GM19043 (cell line): ENCODE measurements at regions not wholly inside any gene's neighbourhood (a gene's known extent, or its start where the extent isn't known, plus 50 kb on each side); places are given as distances from the start of the nearest gene placed in this dataset.

ENCODE experiments used
- ATAC-seq: cut with Tn5 transposase; IDR thresholded peaks from one replicate; pipeline ENCODE4 v1.9.1; 2021; ENCODE audit warnings: low read depth; ENCODE audit not compliant: unreplicated experiment

DNA sequence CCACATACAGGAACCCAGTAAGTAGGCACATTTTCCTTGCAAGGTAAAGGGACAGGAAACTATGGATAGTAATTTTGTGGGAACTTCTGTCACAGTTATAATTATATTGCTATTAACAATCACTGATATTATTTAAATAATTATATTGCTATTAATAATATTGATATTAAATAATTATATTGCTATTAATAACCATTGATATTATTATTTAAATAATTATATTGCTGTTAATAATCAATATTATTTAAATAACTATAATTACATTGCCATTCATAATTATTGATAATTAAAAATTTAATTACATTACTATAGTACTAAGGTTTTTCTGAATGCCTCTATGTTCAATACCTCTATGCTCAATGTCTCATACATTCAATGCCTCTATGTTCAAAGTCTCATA, 385.6 kb upstream of the SGCD start:
- no peak for ATAC-seq

DNA sequence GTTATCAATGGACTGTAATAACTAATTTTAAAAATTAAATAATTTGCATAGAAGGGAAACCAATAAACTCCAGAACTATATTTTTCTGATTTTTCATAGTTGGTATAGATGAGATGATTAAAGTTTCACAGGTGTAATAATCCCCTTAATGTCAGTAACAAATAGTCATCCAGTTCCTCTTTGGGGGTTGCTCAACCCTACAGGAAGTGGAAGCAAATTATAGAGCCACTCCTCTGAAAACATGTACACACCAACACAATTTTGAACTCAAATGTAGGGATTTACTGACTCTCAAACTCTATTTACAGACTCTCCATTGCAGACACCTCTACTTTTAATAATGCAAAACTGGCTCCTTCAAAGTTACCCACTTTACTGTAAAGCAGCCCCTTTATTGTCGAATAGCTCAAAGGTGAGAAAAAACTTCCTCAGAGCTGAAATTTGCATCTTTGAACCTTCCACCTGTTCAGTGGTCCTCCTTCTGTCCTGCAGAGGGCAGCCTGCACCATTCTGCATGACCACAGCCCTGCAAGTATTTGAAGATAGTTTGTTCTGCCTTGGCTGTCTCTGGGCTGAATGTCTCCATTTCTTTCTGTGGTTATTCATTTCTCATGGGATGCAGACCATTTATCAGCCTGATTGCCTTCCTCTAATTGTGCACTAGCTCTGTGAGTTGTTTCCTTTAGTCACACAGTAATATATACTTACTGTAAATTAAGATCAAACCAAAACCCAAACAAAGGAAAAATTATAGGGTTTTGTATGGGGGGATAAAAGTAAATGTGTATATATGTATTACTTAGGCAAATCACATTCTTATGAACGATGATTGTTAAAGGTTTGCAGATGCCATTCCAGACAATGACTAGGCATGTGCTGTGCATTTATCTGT, 383.2 kb upstream of the SGCD start:
- peak; percentile 89 for ATAC-seq

DNA sequence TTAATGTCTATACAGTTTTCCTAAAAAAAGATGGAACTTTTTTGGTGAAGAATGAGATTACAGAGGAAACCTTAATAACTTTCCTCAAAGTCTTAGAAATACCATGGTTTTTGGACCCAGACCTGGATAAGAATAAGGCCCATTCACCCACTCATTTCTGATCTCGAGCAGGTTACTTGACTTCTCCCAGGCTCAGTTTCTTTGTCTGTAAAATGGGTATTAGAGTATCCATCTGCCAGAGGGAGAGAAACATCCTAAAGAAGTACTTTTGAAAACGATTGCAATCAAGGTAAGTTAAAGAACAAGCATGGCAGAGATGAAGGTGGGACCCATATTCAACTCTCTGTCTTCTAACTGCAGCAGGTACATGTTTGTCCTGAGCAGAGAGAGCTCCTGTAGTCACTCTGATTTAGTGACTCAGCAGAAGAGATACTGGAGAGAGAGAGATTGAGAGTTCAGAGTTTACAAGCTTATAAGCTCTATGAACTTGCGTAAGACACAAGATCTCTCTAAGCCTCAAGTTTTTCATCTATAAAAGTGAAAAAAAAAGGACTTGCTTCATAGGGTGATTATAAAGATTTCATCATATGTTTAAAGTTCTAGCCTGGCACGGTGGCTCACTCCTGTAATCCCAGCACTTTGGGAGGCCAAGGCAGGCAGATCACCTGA, 379.4 kb upstream of the SGCD start:
- no peak for ATAC-seq

DNA sequence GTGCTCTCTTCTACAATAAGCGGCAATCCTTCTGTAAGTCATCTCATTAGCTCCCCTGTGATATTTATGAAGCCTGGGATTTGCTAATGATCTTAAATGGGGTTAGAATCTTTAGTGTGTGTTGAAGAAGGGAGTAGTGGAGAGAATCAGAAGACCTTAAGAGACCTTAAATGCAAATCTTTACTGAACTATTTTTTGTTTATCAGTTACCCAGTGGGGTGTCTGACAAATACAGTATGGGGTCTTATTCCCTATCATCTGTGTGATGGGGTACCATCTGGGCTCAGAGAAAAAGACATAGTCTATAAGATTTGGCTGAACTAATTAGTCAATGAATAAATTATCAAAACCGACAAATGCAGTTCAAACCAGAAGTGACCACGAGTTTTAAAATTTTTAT, 378.4 kb upstream of the SGCD start:
- ATAC-seq = no peak

DNA sequence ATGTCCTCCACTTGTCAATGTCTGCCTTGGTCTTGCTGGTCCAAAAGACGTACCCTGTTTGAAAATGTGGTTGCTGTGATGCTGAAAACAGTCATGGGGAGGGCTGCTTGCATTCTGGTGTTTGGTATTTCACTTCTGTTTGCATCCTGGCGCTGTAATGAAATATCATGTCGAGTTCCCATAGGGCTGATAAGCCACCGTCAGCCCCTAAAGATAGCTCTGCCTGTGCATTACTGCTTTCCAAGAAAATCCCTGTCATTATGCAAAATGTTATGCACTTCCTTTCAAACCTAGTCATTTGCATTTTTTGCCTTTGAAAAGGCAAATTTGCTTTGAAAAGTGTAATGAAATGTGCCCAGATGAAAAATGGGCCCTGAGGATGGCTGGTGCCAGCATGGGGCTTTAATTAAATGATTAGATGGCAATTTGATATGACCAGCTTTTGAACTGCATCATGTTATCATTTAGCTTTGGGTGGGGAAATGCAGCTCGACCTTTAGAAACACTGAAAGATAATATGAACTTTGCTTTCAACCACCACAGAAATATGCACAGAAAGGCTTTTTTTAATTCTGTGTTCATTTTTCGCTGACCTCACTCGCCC, 374.4 kb upstream of the SGCD start:
- ATAC-seq = no peak

DNA sequence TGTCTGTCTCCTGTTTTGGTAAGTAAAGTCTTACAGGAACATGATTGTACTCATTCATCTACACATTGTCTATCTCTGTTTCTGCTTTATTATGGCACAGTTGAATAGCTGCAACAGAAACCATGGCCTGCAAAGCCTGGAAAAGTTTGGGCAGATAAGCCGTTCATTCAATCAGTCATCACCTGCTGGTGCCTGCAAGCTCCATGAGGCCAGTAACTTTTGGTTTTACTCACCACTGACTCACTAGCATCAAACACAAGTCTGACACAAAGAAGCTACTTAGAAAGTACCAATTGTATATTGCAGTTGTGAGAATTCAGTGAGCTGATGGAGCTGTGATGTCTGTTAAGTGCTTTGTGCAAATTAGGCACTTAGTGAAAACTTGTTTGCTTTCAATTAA, 373.6 kb upstream of the SGCD start:
- no peak for ATAC-seq

DNA sequence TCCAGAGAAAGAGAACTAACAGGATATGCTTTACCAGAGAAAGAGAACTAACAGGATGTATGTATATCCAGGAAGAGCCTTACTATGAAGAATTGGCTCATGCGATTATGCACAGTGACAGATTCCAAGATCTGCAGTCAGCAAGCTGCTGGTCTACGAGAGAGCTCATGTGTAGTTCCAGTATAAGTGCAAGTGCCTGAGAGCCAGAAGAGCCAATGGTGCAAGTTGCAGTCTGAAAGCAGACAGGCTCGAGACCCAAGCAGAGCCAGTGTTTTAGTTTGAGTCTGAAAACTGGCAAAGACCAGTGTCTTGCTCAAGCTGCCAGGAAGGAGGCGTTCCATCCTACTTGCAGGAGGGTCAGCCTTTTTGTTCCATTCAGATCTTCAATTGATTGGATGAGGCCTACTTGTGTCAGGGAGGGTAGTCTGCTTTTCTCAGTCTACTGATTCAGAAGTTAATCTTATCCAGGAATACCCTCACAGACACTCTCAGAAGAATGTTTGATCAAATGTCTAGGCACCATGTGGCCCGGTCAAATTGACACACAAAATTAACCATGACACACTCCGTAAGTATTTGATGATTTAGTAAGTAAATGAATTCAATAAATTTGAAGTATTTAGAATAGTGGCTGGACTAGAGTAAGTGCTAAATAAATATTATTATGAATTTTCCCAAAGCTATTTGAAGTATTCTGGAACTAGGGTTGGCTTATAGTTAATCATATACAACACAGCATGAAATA, 372.1 kb upstream of the SGCD start:
- ATAC-seq = no peak

DNA sequence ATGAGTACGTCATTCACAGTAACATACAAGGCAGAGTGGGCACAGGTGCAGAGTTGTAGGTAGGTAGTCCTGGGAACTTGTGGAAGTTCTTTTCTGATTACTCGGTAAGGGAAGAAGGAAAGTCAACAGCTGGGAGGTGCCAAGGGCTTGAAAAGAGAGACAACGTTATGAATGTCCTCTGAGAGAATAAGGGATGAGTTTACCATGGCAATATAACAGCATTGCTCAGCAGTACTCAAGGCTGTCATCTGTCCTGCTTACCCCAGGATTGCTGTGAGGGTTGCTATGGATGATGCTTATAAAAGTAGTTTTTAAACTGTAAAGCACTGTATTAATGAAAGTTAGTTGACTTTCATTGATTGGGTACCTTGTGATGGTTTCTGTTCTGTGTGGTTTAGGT, 369.1 kb upstream of the SGCD start:
- ATAC-seq = no peak

DNA sequence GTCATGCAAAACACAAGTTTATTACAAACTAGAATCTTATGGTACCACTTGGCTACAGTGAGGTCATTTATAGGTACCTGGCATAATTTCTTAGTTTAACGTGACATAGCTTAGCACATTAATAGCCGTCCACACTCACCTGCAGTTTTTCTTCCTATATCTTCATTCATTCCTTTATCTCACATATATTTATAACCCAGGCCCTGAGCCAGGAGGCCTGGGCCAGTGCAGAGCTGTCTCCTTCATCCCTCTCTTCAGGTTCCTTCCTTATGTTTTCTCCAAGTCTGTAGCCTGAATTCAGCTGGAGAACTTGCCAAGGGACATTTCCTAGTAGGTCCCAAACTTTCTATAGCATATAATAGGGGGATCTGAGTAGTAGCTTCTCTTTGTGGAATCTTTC, 367.9 kb upstream of the SGCD start:
- no peak for ATAC-seq

DNA sequence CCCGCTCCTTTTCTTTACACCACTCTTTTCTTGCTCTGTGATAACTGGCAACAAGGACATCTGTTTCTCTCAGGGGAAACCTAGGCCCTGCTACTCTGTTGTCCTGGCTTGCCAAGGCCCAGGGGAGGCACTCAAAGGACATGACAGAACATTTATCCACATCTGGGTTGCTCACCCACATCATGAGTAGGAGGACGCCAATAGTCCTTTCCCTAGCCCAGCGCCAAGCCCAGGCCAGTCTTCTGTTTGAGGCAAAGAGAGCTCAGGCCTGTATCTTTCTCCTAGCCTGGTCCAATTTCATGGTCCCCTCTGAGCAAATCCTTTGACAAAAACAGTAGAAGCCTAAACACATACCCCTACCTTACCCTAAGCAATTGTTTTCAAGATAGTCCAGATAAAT, 366.8 kb upstream of the SGCD start:
- ATAC-seq = no peak

DNA sequence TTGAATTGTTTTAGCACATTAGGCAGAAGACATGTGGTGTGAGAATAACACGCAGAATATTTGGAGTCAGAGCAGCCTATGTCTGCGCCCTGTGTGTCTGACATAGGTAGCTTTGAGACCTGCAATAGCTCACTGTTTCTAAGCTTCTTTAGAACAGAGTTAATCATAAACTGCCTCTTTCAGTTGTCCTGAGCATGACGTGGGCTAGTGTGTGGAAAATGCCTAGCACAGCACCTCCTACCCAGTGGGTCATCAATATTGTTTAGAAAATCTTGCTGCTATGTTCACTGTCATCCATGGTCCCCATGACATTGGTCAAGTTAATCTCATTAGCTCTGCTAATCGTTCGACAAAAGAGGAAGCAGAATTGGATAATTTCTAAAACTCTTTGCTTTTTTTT, 357.4 kb upstream of the SGCD start:
- no peak for ATAC-seq

DNA sequence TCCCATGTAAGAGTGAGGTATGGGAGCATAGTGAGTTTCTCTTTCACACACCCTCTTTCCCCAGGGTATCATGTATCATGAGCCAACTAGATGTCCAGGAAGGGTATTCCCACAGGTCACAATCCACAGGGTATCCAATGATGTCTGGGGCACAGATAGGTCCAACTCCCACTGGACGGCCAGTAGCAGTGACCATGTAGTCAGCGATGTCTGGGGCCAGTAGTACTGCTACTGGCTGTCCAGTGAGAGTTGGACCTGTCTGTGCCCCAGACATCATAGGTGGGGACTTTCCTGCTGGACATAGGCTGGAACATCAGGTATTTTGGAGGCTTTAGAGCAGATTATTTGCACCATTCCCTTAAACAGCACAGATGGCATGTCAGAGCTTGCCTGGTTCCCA, 352.6 kb upstream of the SGCD start:
- no peak for ATAC-seq

DNA sequence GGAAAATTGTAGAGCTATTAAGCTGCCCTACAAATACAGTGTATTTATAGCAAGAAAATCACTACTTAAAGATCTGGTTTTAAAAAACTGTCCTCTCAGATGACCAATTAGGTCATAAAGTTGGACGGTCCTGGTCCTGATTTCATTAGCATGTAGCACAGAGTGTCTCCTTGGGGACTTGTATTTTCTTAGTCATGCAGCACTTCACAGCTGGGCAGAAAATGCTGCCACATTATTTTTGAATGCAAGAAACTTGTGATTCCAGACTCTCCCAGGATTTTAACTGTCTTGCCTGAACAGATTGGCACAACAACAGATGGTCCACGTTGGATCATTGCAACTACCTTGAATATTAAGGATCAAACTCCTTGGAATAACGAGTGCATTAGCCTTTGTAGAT, 348.1 kb upstream of the SGCD start:
- no peak for ATAC-seq

DNA sequence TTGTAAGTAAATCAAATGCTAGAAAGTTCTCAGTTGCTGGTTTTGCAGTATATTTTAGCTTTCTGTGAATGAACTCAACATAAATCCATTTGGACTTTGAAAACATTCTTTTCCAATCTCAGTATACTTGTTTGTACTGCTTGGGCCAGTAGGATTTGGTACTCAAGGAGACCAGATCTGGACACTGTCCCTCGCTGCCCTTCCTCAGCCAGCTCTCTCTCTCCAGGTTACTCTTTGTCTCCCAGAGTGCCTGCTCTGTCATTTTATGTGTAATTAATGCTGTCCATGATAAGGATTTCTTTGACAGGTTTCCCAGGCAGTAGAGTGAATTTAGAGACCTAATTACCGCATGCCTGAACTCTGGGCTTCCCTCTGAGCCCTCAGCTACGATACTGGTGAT, 344.6 kb upstream of the SGCD start:
- ATAC-seq = no peak

DNA sequence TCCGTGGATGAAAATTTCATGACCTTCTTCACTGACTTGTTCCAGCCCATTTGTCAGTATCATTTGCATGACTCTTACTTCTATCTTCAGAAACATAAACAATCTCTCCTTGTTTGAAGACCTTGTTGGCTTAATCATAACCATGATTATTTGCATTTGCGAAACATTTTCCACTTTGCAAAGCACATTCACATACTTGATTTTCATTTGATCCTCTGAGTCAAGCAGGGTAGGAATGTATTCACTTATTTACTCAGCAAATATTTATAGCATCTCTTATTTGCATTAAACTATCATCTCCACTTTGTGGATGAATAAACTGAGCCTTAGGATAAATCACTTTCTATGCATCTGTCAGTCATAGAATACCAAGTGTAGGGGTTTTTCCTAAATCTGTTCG, 343.0 kb upstream of the SGCD start:
- ATAC-seq = no peak

DNA sequence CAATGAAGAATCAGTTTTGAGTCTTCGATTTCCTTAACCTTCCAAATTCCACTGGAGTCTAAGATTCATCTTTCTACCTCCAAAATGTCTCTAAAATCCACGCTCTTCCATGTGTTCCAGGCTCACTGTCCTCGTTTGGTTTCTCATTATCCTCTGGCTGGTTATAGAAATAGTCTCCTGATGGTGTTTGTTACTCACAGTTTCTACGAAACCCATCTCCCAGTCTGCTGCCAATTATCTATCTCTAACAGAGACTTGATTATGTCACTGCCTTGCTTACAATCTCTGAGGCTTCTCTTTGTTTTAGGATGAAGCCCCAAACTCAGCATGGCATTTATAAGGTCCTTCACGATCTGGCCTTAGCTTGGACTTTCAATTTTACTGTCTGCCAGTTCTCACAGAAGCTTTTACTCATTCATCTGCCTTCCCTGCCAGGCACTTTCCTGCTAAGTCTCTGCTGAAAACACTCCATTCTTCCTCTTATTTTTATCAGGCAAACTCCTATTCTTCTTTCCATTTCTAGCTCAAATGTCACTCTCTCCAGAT, 339.6 kb upstream of the SGCD start:
- ATAC-seq = no peak

DNA sequence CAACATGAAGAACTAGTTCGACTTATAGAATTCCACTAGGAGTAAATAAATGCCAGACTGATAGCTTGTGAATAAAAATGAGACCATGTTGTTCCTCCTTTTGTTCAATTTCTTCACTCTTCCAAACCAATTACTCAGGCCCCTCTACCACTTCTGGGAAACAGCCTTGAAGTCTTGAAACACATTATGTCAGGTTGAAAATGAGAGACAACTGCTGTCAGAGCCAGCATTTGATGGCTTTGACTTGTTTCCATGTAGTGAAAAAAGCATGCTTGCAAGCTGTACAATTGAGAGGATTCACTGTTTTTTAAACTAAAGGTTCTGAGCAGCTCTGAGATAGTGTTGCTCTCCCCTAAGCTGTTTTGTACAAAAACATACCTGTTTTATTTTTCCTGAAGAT, 337.1 kb upstream of the SGCD start:
- ATAC-seq = no peak

DNA sequence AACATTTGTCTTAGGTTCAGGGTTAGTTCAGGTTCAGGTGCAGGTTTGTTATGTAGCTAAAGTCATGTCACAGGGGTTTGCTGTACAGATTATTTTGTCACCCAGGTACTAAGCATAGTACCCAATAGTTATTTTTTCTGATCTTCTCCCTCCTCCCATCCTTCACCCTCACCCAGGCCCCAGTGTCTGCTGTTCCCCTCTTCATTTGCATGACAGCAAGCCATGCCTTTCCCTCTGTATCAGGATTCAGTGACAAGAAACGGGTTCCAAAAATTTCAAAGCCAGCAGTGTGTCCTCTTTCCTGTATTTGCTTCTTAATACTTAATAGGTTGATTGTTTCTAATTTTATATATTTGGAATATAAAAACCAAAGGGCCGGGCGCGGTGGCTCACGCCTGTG, 330.8 kb upstream of the SGCD start:
- ATAC-seq = no peak

DNA sequence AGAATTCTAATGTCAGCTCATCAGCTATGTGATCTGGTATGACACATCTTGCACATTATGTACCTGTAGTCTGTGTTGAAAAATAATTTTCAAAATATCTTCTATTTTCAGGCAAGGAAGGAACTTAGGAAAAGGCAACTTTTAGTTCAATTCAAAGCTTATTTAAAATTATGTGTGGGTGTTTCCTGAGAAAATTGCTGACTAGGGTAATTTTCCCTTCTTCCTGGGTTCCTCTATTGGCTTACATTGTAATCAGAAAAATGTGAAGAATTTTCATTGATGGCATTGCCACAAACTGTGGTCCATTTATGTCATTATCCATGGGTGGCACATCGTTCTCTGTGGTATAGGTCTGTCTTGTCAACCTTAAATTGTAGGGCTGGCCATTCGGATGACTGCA, 328.7 kb upstream of the SGCD start:
- ATAC-seq = no peak

DNA sequence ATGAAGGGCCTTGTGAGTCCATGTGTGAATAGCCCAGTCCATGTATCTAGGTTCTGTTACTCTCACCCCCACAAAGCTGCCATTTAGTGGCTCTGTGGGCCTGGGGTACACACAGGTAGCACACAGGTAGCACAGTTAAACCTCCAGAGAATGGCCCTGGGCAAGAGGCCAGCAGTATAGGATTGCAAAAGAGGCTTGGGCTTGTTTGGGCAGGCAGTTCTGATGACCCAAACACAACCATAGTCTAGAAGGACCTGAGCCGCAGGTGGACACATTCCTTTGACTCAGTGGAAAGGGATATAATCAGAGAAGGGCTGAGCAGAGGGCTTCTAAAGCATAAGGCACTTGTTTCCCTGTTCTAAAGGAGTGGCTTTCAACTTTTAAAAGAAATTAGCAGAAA, 326.8 kb upstream of the SGCD start:
- no peak for ATAC-seq

DNA sequence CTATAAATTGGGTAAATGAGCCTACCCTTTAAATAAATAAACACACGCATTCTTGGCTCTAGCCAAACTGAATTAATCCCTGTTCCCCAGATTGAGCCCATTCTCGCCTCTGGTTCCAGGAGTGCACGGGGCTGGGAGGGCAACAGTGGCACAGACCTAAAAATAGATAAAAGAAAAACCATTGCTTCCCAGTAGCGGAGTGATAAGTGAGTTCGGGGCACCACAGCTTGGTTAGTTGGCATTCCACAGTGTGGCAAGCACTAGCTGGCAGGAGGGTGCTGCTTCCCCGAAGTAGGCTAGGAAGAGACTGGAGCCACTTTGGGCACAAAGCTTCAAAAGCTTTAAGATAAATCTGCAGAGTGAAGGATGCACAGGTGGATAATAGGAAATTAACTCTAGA, 322.2 kb upstream of the SGCD start:
- ATAC-seq = no peak
